Thoracic aorta (tissue), 2 donors: ENCODE measurements at regions not wholly inside any gene's neighbourhood (a gene's known extent, or its start where the extent isn't known, plus 50 kb on each side); places are given as distances from the start of the nearest gene placed in this dataset.

ENCODE experiments used
- ATAC-seq: fragments of 150-250 bp; one replicate; pipeline ENCODE4 v1.8.0; 2017; ENCODE audit warnings: low read depth; ENCODE audit not compliant: insufficient number of reproducible peaks, low FRiP score
- DNase-seq: peaks from one replicate; pipeline ENCODE4 v3.0.0-alpha.2; 2020; ENCODE audit warnings: low spot score
- H3K27ac ChIP-seq, 2 donors: fragments of 200-600 bp; sonication (generic); 1 replicate in 1 of 2; 2 replicates in 1 of 2; pipeline ENCODE4 v1.5.1; 2016; ENCODE audit warnings: mild to moderate bottlenecking in 2 of 2, moderate library complexity in 2 of 2
- H3K27me3 ChIP-seq: fragments of 200-600 bp; sonication (generic); replicated peaks from 2 replicates; pipeline ENCODE4 v1.6.0; 2016; ENCODE audit warnings: mild to moderate bottlenecking; ENCODE audit not compliant: insufficient read depth
- H3K36me3 ChIP-seq: fragments of 200-600 bp; sonication (generic); one replicate; pipeline ENCODE4 v1.5.1; 2016
- H3K4me1 ChIP-seq, 2 donors: fragments of 200-600 bp; sonication (generic); 1 replicate in 1 of 2; 2 replicates in 1 of 2; pipeline versions ENCODE4 v1.5.1 to v1.6.0; 2016; ENCODE audit warnings: low read depth in 2 of 2, mild to moderate bottlenecking in 1 of 2; ENCODE audit not compliant: control insufficient read depth in 1 of 2
- H3K4me3 ChIP-seq: fragments of 200-600 bp; sonication (generic); 2 replicates; pipeline ENCODE4 v1.5.1; 2016; ENCODE audit warnings: mild to moderate bottlenecking
- H3K9me3 ChIP-seq: fragments of 200-600 bp; sonication (generic); 2 replicates; pipeline ENCODE4 v1.5.1; 2016
- CTCF ChIP-seq: fragments of 200-600 bp; sonication (generic); IDR thresholded peaks from one replicate; pipeline ENCODE4 v1.5.1; 2019; ENCODE audit warnings: antibody characterized with exemption

- no peak for ATAC-seq
- H3K4me3 ChIP-seq = no peak overlapping the region
- H3K27me3 ChIP-seq = no peaks in the 10 kb centered on the region
- no peaks in the 10 kb centered on the region for H3K4me1 ChIP-seq
- H3K27ac ChIP-seq = no peak overlapping the region
- no peak for TF ChIP-seq CTCF
- peaks cover 10% of the 10 kb centered on the region for H3K9me3 ChIP-seq
- no peak for DNase-seq
- H3K36me3 ChIP-seq = no peaks in the 10 kb centered on the region
Observed at GRCh38 chr4:162682651-162683050, 484.0 kb downstream of the NAF1 start.

- no peak overlapping the region for H3K27ac ChIP-seq
- TF ChIP-seq CTCF = no peak
- DNase-seq (no peak), ATAC-seq (no peak)
- no peaks in the 10 kb centered on the region for H3K27me3 ChIP-seq
- H3K4me3 ChIP-seq = no peak overlapping the region
- peaks cover 10% of the 10 kb centered on the region for H3K9me3 ChIP-seq
- no peaks in the 10 kb centered on the region for H3K4me1 ChIP-seq
- H3K36me3 ChIP-seq = no peaks in the 10 kb centered on the region
Observed at GRCh38 chr4:162681212-162681611, 485.5 kb downstream of the NAF1 start.

- peaks cover 10% of the 10 kb centered on the region for H3K9me3 ChIP-seq
- H3K27me3 ChIP-seq = no peaks in the 10 kb centered on the region
- H3K4me3 ChIP-seq = no peak overlapping the region
- ATAC-seq (no peak), DNase-seq (no peak)
- no peaks in the 10 kb centered on the region for H3K4me1 ChIP-seq
- no peak overlapping the region for H3K27ac ChIP-seq
- H3K36me3 ChIP-seq = no peaks in the 10 kb centered on the region
- no peak for TF ChIP-seq CTCF
Observed at GRCh38 chr4:162675661-162676060, 491.0 kb downstream of the NAF1 start.

- Histone ChIP-seq H3K27me3 (no peaks in the 10 kb centered on the region), H3K4me3 (no peak overlapping the region), H3K9me3 (no peaks in the 10 kb centered on the region), H3K27ac (no peak overlapping the region), H3K36me3 (no peaks in the 10 kb centered on the region), H3K4me1 (no peaks in the 10 kb centered on the region)
- ATAC-seq (no peak), DNase-seq (no peak)
- TF ChIP-seq CTCF = no peak
Observed at GRCh38 chr4:162661913-162662312, 498.1 kb upstream of the FSTL5 start.

GRCh38 chr4:162659716-162660115 is 495.9 kb upstream of the FSTL5 start:
- no peak for TF ChIP-seq CTCF
- no peak for ATAC-seq
- no peaks in the 10 kb centered on the region for H3K36me3 ChIP-seq
- H3K27me3 ChIP-seq = no peaks in the 10 kb centered on the region
- no peaks in the 10 kb centered on the region for H3K9me3 ChIP-seq
- no peaks in the 10 kb centered on the region for H3K4me1 ChIP-seq
- H3K4me3 ChIP-seq = no peak overlapping the region
- no peak overlapping the region for H3K27ac ChIP-seq
- DNase-seq = no peak
